ENCODE measurements at regions not wholly inside any gene's neighbourhood (a gene's known extent, or its start where the extent isn't known, plus 50 kb on each side); places are given as distances from the start of the nearest gene placed in this dataset.

DNA sequence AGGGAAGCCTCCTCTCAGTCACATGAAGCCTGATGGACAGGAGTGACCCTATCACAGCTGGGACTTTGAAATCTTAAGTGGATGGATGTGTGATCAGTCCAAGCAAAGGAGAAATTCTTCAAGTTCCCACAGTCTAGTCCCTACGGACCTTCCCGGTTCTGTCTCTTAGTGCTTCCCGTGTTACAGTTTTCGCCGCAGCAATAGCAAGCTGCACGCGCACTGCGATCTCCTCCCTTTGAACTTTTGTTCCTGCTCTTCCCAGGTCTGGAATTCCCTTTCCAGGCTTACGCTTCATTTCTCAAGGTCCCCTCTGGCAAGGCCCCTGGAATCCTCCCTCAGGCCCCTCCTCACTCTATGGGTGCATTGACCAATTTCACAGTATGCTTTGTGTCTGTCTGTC, 89.2 kb downstream of the VEGFA start:
- H3K27me3 ChIP-seq (ENCODE audit: control insufficient read depth in 2 of 2, insufficient read depth in 1 of 2, low read length in 1 of 2), result no peaks in the 10 kb centered on the region
- WGBS, result 98% methylated on average over 9 of the region's 9 CpGs
- no peaks in the 10 kb centered on the region for H3K36me3 ChIP-seq (ENCODE audit: control insufficient read depth in 2 of 2, insufficient read depth in 2 of 2, low read length in 1 of 2)
- peaks cover 0 to 6% of the 10 kb centered on the region in 2 donors for H3K4me1 ChIP-seq (ENCODE audit: control insufficient read depth in 2 of 2, insufficient read depth in 2 of 2, low read length in 2 of 2)
- H3K9me3 ChIP-seq (ENCODE audit: control insufficient read depth in 2 of 2, insufficient read depth in 1 of 2, low read length in 1 of 2), result no peaks in the 10 kb centered on the region
- no peak overlapping the region for H3K27ac ChIP-seq (ENCODE audit: low read depth in 1 of 2, low read length in 1 of 2)
- no peak overlapping the region for H3K4me3 ChIP-seq (ENCODE audit: low read length in 2 of 2)
- no peak for DNase-seq (ENCODE audit: low read depth in 6 of 9, low spot score in 9 of 9)

DNA sequence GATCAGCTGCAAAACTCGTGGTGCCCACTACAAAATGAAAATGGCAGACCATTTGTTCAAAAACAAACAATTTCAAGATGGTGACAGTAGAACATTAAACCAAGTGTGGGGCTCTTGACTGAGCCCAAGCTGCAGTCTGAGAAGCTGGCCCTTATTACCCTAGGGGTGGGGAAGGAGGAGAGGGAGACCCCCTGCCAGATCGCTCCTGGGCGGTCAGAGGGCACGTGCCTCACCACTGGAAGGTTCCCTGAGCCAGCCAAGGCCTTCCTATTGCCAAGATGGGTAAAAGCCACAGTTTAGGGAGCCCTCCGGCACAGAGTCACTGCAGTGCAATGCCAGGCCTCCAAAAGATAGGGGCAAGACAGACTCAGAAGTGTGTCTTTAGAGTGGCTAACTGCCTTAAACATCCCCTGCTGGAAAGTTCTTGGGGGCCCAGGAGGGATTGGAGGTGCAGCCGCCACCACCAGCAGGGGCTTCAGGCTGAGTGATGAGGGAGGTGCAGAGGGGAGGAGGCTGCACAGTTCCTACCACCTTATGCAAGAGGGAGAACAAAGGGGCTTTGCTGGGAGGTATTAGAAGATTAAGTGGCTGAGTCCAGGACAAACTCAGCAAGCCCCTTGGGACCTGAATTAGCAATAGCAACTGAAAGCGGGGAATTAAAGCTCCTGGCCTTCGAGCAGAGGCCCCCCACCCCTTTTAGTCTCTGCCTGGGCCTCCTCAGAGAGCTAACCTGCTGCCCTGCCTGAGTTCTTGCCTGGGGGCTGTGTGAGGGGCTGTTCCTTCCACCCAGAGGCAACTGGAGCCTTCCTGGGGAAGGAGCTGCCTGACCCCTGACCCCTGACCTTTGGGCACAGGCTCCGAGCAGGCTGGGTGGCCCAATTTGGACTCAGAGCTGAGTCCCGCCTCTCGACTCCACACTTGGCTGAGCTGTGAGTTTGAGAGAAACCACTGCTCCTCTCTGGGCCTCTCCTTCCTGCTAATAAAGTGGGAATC, 88.4 kb downstream of the VEGFA start:
- no peaks in the 10 kb centered on the region for H3K9me3 ChIP-seq (ENCODE audit: control insufficient read depth in 2 of 2, insufficient read depth in 1 of 2, low read length in 1 of 2)
- 97% methylated on average over 11 of the region's 11 CpGs for WGBS
- H3K4me3 ChIP-seq (ENCODE audit: low read length in 2 of 2), result no peak overlapping the region
- no peaks in the 10 kb centered on the region for H3K27me3 ChIP-seq (ENCODE audit: control insufficient read depth in 2 of 2, insufficient read depth in 1 of 2, low read length in 1 of 2)
- H3K27ac ChIP-seq (ENCODE audit: low read depth in 1 of 2, low read length in 1 of 2), result no peak overlapping the region
- peaks cover 0 to 6% of the 10 kb centered on the region in 2 donors for H3K4me1 ChIP-seq (ENCODE audit: control insufficient read depth in 2 of 2, insufficient read depth in 2 of 2, low read length in 2 of 2)
- DNase-seq (ENCODE audit: low read depth in 6 of 9, low spot score in 9 of 9), result no peak
- no peaks in the 10 kb centered on the region for H3K36me3 ChIP-seq (ENCODE audit: control insufficient read depth in 2 of 2, insufficient read depth in 2 of 2, low read length in 1 of 2)

DNA sequence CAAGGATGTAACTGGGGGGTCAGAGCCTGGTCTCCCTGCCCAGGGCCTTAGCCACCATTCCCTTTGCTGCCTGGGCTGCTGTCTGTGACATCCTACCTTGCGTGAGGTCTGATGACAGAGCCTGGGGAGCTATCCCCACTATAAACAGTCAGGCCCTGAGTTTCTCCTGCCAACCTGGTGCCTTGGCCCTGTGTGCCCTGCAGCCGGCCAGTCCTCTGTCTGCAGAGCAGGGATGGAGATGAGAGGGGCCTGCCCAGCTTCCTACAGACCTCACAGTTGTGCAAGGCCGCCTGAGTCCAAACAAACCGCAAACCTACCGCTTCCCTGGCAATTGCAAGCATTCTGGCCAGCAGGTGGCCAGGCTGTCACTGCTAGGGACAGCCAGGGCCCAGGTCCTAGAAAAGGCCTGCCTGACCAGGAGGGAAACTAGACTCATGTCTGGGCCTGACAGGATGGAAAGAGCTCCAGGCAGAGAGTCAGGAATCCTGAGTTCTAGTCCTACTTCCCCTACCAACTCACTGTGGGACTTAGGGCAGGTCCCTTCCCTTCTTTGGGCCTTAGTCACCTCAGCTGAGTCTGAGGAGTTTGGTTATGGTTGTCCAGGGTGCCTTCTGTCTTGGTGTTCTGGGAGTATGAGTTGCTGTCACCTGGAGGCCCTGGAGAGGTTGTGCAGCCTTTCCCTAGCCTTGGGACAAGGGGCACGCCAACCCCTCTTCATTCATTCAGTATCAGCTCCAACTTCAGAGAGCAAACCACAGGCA, 86.2 kb downstream of the VEGFA start:
- DNase-seq (ENCODE audit: low read depth in 6 of 9, low spot score in 9 of 9), result no peak
- Histone ChIP-seq H3K9me3 (ENCODE audit: control insufficient read depth in 2 of 2, insufficient read depth in 1 of 2, low read length in 1 of 2) (no peaks in the 10 kb centered on the region), H3K4me3 (ENCODE audit: low read length in 2 of 2) (no peak overlapping the region), H3K4me1 (ENCODE audit: control insufficient read depth in 2 of 2, insufficient read depth in 2 of 2, low read length in 2 of 2) (peaks cover 0 to 6% of the 10 kb centered on the region in 2 donors), H3K36me3 (ENCODE audit: control insufficient read depth in 2 of 2, insufficient read depth in 2 of 2, low read length in 1 of 2) (no peaks in the 10 kb centered on the region), H3K27ac (ENCODE audit: low read depth in 1 of 2, low read length in 1 of 2) (no peak overlapping the region), H3K27me3 (ENCODE audit: control insufficient read depth in 2 of 2, insufficient read depth in 1 of 2, low read length in 1 of 2) (no peaks in the 10 kb centered on the region)
- 97% methylated on average over 6 of the region's 6 CpGs for WGBS

DNA sequence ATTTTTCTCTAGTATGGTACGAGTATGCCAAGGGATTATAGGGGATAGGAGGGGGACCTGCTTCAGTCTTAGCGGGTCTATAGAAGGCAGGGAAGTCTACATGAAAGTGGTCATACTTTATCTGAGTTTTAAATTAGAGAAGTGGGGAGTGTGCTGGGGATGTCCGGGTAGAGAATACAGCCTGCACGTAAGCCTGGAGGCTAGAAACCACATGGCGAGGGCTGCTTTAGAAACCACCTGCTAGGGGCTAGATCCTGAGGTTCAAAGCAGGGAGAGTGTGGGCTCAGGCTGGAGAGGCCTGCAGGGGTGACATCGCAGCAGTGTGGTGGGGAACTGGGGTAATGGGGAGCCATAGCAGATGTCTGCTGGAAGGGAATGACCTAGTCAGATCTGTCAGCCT, 85.2 kb downstream of the VEGFA start:
- no peak overlapping the region for H3K27ac ChIP-seq (ENCODE audit: low read depth in 1 of 2, low read length in 1 of 2)
- no peaks in the 10 kb centered on the region for H3K9me3 ChIP-seq (ENCODE audit: control insufficient read depth in 2 of 2, insufficient read depth in 1 of 2, low read length in 1 of 2)
- no peaks in the 10 kb centered on the region for H3K36me3 ChIP-seq (ENCODE audit: control insufficient read depth in 2 of 2, insufficient read depth in 2 of 2, low read length in 1 of 2)
- DNase-seq (ENCODE audit: low read depth in 6 of 9, low spot score in 9 of 9), result peak in 2 of 9 donors; percentile 4 to 9
- peaks cover 0 to 6% of the 10 kb centered on the region in 2 donors for H3K4me1 ChIP-seq (ENCODE audit: control insufficient read depth in 2 of 2, insufficient read depth in 2 of 2, low read length in 2 of 2)
- no peaks in the 10 kb centered on the region for H3K27me3 ChIP-seq (ENCODE audit: control insufficient read depth in 2 of 2, insufficient read depth in 1 of 2, low read length in 1 of 2)
- H3K4me3 ChIP-seq (ENCODE audit: low read length in 2 of 2), result no peak overlapping the region
- 47% methylated on average over 6 of the region's 6 CpGs for WGBS

DNA sequence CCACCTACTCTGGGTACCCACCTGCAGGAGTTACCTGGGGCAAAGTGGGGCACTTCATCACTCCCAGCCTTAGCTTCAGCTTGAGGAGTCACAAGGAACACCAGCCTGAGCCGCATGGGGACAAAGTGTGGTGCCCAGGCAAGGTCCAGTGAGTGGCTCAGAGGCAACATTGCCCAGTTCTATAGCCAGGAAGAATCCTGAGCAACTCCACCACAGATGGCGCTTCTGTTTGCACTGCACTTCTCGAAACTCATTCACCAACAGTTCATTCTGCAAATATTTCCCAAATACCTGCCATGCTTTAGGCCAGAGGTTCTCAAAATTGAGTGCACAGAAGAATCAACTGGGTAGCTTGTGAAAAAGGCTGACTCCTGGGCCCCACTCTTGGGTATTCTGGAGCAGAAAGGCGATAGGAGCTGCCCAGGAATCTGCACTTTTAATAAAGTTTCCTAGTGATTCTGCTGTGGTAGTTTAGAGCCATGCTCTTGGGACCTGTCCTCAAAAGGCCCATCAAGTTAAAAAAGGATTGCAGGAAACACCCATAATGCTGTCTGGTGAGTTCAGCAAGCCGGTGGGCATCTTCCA, 83.1 kb downstream of the VEGFA start:
- peaks cover 0 to 11% of the 10 kb centered on the region in 2 donors for H3K4me1 ChIP-seq (ENCODE audit: control insufficient read depth in 2 of 2, insufficient read depth in 2 of 2, low read length in 2 of 2)
- no peak for DNase-seq (ENCODE audit: low read depth in 6 of 9, low spot score in 9 of 9)
- no peaks in the 10 kb centered on the region for H3K36me3 ChIP-seq (ENCODE audit: control insufficient read depth in 2 of 2, insufficient read depth in 2 of 2, low read length in 1 of 2)
- H3K4me3 ChIP-seq (ENCODE audit: low read length in 2 of 2), result no peak overlapping the region
- H3K9me3 ChIP-seq (ENCODE audit: control insufficient read depth in 2 of 2, insufficient read depth in 1 of 2, low read length in 1 of 2), result no peaks in the 10 kb centered on the region
- WGBS, result 98% methylated on average over 5 of the region's 5 CpGs
- H3K27ac ChIP-seq (ENCODE audit: low read depth in 1 of 2, low read length in 1 of 2), result no peak overlapping the region
- no peaks in the 10 kb centered on the region for H3K27me3 ChIP-seq (ENCODE audit: control insufficient read depth in 2 of 2, insufficient read depth in 1 of 2, low read length in 1 of 2)

DNA sequence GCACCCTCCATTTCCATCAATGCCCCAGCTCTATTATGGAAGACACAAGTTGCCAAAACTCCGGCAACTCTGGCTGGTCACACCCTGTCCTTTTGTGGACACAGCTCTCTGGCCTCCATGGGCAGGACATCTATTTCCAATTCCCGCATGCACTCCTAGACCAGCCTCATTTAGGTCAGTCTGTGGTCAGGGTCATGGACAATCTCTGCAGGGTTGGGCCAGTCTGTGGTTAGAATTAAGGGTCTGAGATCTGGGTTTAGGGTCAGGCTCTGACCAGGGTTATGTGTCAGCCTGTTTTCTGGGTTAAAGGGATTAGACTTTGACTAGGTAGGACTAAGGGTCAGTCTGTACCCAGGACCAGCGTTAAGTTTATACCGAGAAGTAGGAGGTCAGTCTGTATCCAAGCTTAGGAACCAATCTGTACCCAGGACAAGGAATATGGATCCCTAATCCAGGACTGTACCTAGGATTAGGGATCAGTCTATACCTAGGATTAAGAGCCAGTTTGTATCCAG, 82.4 kb downstream of the VEGFA start:
- Histone ChIP-seq H3K4me3 (ENCODE audit: low read length in 2 of 2) (no peak overlapping the region), H3K4me1 (ENCODE audit: control insufficient read depth in 2 of 2, insufficient read depth in 2 of 2, low read length in 2 of 2) (peaks cover 0 to 12% of the 10 kb centered on the region in 2 donors), H3K27ac (ENCODE audit: low read depth in 1 of 2, low read length in 1 of 2) (no peak overlapping the region), H3K36me3 (ENCODE audit: control insufficient read depth in 2 of 2, insufficient read depth in 2 of 2, low read length in 1 of 2) (no peaks in the 10 kb centered on the region), H3K27me3 (ENCODE audit: control insufficient read depth in 2 of 2, insufficient read depth in 1 of 2, low read length in 1 of 2) (no peaks in the 10 kb centered on the region), H3K9me3 (ENCODE audit: control insufficient read depth in 2 of 2, insufficient read depth in 1 of 2, low read length in 1 of 2) (no peaks in the 10 kb centered on the region)
- 96% methylated on average over 4 of the region's 4 CpGs for whole genome bisulfite sequencing
- no peak for DNase-seq (ENCODE audit: low read depth in 6 of 9, low spot score in 9 of 9)

DNA sequence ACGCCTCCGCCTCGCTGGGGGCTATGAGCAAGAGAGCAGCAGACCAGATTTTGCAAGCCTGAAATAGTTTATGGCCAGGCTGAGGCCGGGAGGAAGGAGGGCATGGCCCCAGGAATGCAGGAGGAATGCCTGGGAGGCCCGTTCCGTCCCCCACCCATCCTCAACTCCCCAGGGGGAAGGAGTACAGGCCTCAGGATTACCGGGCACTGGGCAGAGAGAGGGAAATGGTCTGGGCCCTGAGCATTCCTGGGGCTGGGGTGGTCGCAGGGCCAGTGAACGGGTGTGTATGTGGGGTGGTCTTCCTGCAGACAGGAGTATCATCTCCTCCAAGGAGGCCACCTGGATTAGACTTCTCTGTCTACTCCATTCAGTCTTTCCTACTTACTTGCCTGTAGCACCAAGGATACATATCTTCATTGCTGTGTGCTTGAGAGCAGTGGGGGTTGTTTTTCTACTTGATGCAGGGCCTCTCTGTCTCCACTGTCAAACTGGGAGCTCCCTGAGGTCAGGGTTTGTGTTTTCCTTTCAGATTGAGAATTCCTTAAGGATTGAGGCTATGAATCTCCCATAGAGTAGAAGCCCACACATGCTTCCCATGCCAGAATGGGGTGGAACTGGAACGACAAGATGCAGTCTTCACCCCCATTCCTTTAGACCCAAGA, 81.3 kb downstream of the VEGFA start:
- no peak for DNase-seq (ENCODE audit: low read depth in 6 of 9, low spot score in 9 of 9)
- H3K9me3 ChIP-seq (ENCODE audit: control insufficient read depth in 2 of 2, insufficient read depth in 1 of 2, low read length in 1 of 2), result no peaks in the 10 kb centered on the region
- H3K4me1 ChIP-seq (ENCODE audit: control insufficient read depth in 2 of 2, insufficient read depth in 2 of 2, low read length in 2 of 2), result peaks cover 0 to 12% of the 10 kb centered on the region in 2 donors
- H3K27me3 ChIP-seq (ENCODE audit: control insufficient read depth in 2 of 2, insufficient read depth in 1 of 2, low read length in 1 of 2), result no peaks in the 10 kb centered on the region
- 96% methylated on average over 10 of the region's 10 CpGs for WGBS
- H3K4me3 ChIP-seq (ENCODE audit: low read length in 2 of 2), result no peak overlapping the region
- no peak overlapping the region for H3K27ac ChIP-seq (ENCODE audit: low read depth in 1 of 2, low read length in 1 of 2)
- no peaks in the 10 kb centered on the region for H3K36me3 ChIP-seq (ENCODE audit: control insufficient read depth in 2 of 2, insufficient read depth in 2 of 2, low read length in 1 of 2)

DNA sequence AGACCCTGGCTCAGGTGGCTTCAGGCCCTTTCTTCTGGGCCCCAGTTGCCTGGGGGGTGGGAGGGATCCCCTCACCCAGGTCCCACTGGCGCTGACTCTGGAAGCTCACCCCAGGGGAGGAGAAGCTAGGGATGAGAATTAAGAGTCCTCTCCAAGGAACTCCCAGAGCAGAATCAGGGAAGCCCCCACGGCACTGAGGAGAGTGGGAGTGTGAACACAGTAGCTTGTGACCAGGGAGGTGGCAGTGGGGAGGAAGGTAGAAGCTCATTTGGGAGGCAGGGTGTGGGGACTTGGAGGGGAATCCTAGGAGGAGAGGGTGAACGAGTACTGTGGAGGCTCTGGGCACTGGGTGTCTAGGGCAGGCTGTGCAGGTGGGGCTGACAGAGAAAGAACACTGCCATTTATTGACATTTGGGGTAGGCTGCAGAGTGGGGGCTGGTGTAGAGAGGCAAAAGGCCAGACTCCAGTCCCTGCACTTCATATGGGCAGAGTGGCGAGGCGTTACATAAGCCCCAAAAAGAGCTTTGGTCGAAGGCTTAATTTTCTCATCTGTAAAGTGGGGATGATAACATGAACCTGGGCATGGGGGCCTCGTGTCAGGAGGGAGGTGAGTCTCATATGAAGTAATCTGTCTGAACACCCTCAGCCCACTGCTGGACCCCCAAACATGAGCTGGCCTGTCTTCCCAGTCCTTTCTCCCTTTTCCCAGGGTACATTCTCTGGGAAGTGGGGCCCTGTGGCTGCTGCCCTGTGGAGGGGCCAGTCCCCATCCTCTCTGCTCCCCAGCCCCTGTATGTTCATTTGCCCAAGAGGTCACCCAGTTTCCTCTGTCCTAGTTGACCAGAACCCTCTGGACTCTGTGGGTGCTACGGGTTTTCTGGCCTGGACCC, 80.5 kb downstream of the VEGFA start:
- 96% methylated on average over 8 of the region's 8 CpGs for WGBS

More for the DNA sequence above, 80.5 kb downstream of the VEGFA start:
- H3K36me3 ChIP-seq (ENCODE audit: control insufficient read depth in 2 of 2, insufficient read depth in 2 of 2, low read length in 1 of 2), result no peaks in the 10 kb centered on the region
- H3K4me1 ChIP-seq (ENCODE audit: control insufficient read depth in 2 of 2, insufficient read depth in 2 of 2, low read length in 2 of 2), result peaks cover 0 to 11% of the 10 kb centered on the region in 2 donors
- H3K27me3 ChIP-seq (ENCODE audit: control insufficient read depth in 2 of 2, insufficient read depth in 1 of 2, low read length in 1 of 2), result no peaks in the 10 kb centered on the region
- H3K27ac ChIP-seq (ENCODE audit: low read depth in 1 of 2, low read length in 1 of 2), result no peak overlapping the region
- H3K4me3 ChIP-seq (ENCODE audit: low read length in 2 of 2), result no peak overlapping the region
- no peaks in the 10 kb centered on the region for H3K9me3 ChIP-seq (ENCODE audit: control insufficient read depth in 2 of 2, insufficient read depth in 1 of 2, low read length in 1 of 2)
- DNase-seq (ENCODE audit: low read depth in 6 of 9, low spot score in 9 of 9), result no peak

Measured in thymus (tissue), 11 donors.